Esophagus muscularis mucosa (tissue), 4 donors: ENCODE measurements at regions not wholly inside any gene's neighbourhood (a gene's known extent, or its start where the extent isn't known, plus 50 kb on each side); places are given as distances from the start of the nearest gene placed in this dataset.

Experiments
- CTCF ChIP-seq, 3 experiments: fragments of 200-600 bp in 2 of 3; fragments of 450-650 bp in 1 of 3; sonication (generic) in 2 of 3; IDR thresholded peaks; one replicate each; pipeline ENCODE4 v1.5.1; 2017 to 2019; ENCODE audit warnings: antibody characterized with exemption in 3 of 3, mild to moderate bottlenecking in 2 of 3, moderate library complexity in 1 of 3
- EP300 ChIP-seq: sonication (generic); formaldehyde crosslinking; IDR thresholded peaks from one replicate; pipeline ENCODE4 v1.6.1; 2017; ENCODE audit warnings: antibody characterized with exemption
- POLR2A ChIP-seq: fragments of 450-650 bp; IDR thresholded peaks from one replicate; pipeline ENCODE4 v1.6.1; 2017; ENCODE audit warnings: antibody characterized with exemption, moderate library complexity, mild to moderate bottlenecking, low read depth
- POLR2AphosphoS5 ChIP-seq, 2 donors: sonication (generic); formaldehyde crosslinking; IDR thresholded peaks; one replicate each; pipeline ENCODE4 v1.6.1; 2017; ENCODE audit warnings: antibody characterized with exemption in 2 of 2

GRCh38 chr2:62641410-62641843 lies 64.1 kb upstream of the EHBP1 start:
- TF ChIP-seq POLR2A (no peak), CTCF (IDR thresholded peaks at IDR 0.05) (no peak), POLR2AphosphoS5 (IDR thresholded peaks at IDR 0.05) (no peak), EP300 (no peak)
